ENCODE measurements at regions not wholly inside any gene's neighbourhood (a gene's known extent, or its start where the extent isn't known, plus 50 kb on each side); places are given as distances from the start of the nearest gene placed in this dataset.

DNA sequence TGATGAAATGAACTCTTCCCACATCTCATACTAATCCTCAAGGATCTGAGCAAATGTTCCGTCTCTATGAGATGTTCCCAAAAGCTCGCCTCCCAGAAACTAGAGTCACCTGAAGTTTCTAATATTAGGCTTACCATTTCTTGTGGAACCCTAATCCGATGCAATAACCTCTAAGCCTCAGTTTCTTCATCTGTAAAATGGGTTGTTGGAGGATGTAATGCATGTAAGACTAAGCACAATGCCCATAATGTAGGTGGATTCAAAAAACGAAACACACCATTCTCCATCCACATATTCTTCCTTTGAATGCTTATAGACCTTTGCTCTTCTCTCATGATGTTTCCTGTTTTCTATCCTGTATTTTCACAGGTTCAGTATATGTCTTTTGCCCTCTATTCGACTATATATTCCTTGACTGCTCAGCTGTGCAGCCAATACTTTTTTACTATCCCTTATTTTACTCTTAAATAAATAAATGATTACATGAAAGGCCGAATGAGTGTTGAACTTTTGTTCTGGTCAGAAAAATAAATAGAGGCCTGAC lies 307.3 kb upstream of the G2E3 start:
- no peak overlapping the region for H3K27ac Mint-ChIP-seq
- H3K9me3 Mint-ChIP-seq: peaks cover 7% of the 10 kb centered on the region
- Histone ChIP-seq H3K4me2 (no peak overlapping the region), H2AFZ (replicated peaks) (no peak overlapping the region), H3K79me2 (ENCODE audit: low read depth) (no peaks in the 10 kb centered on the region), H4K20me1 (ENCODE audit: low read depth) (no peaks in the 10 kb centered on the region), H3K4me1 (no peaks in the 10 kb centered on the region), H3K4me3 (no peak overlapping the region), H3K9me3 (ENCODE audit: low read depth) (no peaks in the 10 kb centered on the region), H3K27me3 (no peaks in the 10 kb centered on the region), H3K9ac (no peak overlapping the region), H3K36me3 (no peaks in the 10 kb centered on the region), H3K27ac (no peak overlapping the region), H3F3A (ENCODE audit: low read depth) (no peaks in the 10 kb centered on the region)
- no peaks in the 10 kb centered on the region for H3K27me3 Mint-ChIP-seq (ENCODE audit: insufficient read depth, low read depth)
- H3K36me3 Mint-ChIP-seq: no peaks in the 10 kb centered on the region
- no peak for TF ChIP-seq EZH2phosphoT487 (IDR thresholded peaks at IDR 0.05)
- TF ChIP-seq EZH2 (IDR thresholded peaks at IDR 0.05): no peak
- TF ChIP-seq, protein P1, sequence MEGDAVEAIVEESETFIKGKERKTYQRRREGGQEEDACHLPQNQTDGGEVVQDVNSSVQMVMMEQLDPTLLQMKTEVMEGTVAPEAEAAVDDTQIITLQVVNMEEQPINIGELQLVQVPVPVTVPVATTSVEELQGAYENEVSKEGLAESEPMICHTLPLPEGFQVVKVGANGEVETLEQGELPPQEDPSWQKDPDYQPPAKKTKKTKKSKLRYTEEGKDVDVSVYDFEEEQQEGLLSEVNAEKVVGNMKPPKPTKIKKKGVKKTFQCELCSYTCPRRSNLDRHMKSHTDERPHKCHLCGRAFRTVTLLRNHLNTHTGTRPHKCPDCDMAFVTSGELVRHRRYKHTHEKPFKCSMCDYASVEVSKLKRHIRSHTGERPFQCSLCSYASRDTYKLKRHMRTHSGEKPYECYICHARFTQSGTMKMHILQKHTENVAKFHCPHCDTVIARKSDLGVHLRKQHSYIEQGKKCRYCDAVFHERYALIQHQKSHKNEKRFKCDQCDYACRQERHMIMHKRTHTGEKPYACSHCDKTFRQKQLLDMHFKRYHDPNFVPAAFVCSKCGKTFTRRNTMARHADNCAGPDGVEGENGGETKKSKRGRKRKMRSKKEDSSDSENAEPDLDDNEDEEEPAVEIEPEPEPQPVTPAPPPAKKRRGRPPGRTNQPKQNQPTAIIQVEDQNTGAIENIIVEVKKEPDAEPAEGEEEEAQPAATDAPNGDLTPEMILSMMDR (IDR thresholded peaks at IDR 0.05): no peak
- H3K4me1 Mint-ChIP-seq: no peaks in the 10 kb centered on the region
- no peak overlapping the region for H3K4me3 Mint-ChIP-seq
- no peak for DNase-seq (ENCODE audit: low spot score)

DNA sequence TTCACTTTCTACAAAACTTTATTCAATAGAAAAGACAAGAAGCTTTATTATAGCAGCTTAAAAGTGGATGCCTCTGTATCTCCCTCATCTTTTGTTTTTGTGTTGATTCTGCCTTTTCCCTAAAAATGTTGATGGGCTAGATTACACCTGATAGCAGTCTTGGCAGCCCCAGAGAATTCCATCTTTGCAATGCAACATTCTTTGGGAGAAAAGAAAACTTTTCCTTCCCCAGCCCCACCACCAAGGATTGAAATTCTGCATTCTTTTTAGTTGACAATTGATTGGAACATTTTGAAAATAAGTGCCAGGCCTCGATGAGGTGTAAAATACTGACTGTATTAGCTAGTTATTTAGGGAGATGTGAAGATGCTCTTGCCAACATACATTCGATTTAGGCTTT lies 306.8 kb upstream of the G2E3 start:
- peaks cover 10% of the 10 kb centered on the region for H3K9me3 Mint-ChIP-seq
- H2AFZ ChIP-seq (replicated peaks): no peak overlapping the region
- no peaks in the 10 kb centered on the region for H3K4me1 ChIP-seq
- no peaks in the 10 kb centered on the region for H3K9me3 ChIP-seq (ENCODE audit: low read depth)
- H3K4me1 Mint-ChIP-seq: no peaks in the 10 kb centered on the region
- H3K27ac Mint-ChIP-seq: no peak overlapping the region
- H3K36me3 ChIP-seq: no peaks in the 10 kb centered on the region
- no peak overlapping the region for H3K4me3 Mint-ChIP-seq
- no peak for DNase-seq (ENCODE audit: low spot score)
- H3K27ac ChIP-seq: no peak overlapping the region
- no peaks in the 10 kb centered on the region for H3F3A ChIP-seq (ENCODE audit: low read depth)
- no peak overlapping the region for H3K9ac ChIP-seq
- H4K20me1 ChIP-seq (ENCODE audit: low read depth): no peaks in the 10 kb centered on the region
- H3K79me2 ChIP-seq (ENCODE audit: low read depth): no peaks in the 10 kb centered on the region
- H3K4me3 ChIP-seq: no peak overlapping the region
- H3K4me2 ChIP-seq: no peak overlapping the region
- no peaks in the 10 kb centered on the region for H3K36me3 Mint-ChIP-seq
- H3K27me3 Mint-ChIP-seq (ENCODE audit: insufficient read depth, low read depth): no peaks in the 10 kb centered on the region
- TF ChIP-seq EZH2 (IDR thresholded peaks at IDR 0.05) (no peak), EZH2phosphoT487 (IDR thresholded peaks at IDR 0.05) (no peak)
- TF ChIP-seq, protein P1 (IDR thresholded peaks at IDR 0.05): no peak
- no peaks in the 10 kb centered on the region for H3K27me3 ChIP-seq

DNA sequence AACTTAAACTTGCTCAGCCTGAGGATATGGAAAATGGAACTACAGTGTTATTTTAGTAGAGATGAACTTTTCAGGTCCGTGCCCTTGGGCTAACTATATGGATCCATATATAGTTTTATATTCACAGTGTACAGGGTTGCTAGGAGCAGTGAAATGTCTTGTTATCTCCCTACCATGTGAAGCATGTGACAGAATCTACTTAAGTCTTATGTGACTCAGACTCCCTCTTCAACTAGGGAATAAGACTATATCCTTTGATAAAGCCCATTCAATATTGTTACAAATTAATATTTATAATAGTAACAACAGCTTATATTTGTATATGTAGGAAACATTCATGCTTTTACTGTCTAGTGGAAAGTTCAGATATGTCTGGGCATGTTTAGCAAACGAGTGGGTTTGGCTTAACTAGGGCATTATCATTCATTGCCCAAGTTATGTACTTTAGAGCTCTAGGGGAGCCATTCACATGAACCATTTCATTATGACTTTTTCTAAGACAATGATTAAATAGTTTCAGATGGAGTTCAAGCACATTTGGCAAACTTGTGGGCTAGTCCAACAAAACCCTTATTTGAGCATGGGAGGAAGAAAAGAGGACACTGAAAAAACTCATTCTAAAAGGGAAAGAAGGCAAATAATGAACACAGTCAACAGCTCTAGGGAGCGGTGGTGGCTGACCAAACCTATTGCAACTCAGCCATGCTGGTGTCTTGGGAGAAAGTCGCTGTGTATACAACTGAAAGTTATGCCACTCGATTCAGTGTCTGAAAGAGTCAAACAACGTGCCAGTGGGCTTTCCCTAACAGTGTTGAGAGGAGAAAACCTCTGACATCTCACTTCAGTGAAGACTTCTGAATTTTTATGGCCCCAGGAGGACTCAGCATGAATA lies 305.9 kb upstream of the G2E3 start:
- no peaks in the 10 kb centered on the region for H3K4me1 Mint-ChIP-seq
- no peak overlapping the region for H3K27ac Mint-ChIP-seq

More for the DNA sequence above, 305.9 kb upstream of the G2E3 start:
- TF ChIP-seq EZH2 (IDR thresholded peaks at IDR 0.05): no peak
- TF ChIP-seq, protein P1 (IDR thresholded peaks at IDR 0.05): no peak
- TF ChIP-seq EZH2phosphoT487 (IDR thresholded peaks at IDR 0.05): no peak
- H3K9me3 ChIP-seq (ENCODE audit: low read depth): no peaks in the 10 kb centered on the region
- no peaks in the 10 kb centered on the region for H3F3A ChIP-seq (ENCODE audit: low read depth)
- H2AFZ ChIP-seq (replicated peaks): no peak overlapping the region
- no peaks in the 10 kb centered on the region for H3K79me2 ChIP-seq (ENCODE audit: low read depth)
- Mint-ChIP-seq H3K27me3 (ENCODE audit: insufficient read depth, low read depth) (no peaks in the 10 kb centered on the region), H3K9me3 (peaks cover 10% of the 10 kb centered on the region), H3K4me3 (no peak overlapping the region), H3K36me3 (no peaks in the 10 kb centered on the region)
- no peak overlapping the region for H3K4me3 ChIP-seq
- H3K9ac ChIP-seq: no peak overlapping the region
- H3K36me3 ChIP-seq: no peaks in the 10 kb centered on the region
- no peak overlapping the region for H3K4me2 ChIP-seq
- H3K27me3 ChIP-seq: no peaks in the 10 kb centered on the region
- H4K20me1 ChIP-seq (ENCODE audit: low read depth): no peaks in the 10 kb centered on the region
- H3K27ac ChIP-seq: no peak overlapping the region
- no peak for DNase-seq (ENCODE audit: low spot score)
- no peaks in the 10 kb centered on the region for H3K4me1 ChIP-seq

Data from neural progenitor cell (in vitro differentiated cells).